ENCODE measurements at regions not wholly inside any gene's neighbourhood (a gene's known extent, or its start where the extent isn't known, plus 50 kb on each side); places are given as distances from the start of the nearest gene placed in this dataset.

- H3K27ac Mint-ChIP-seq (ENCODE audit: unreplicated experiment), result no peak overlapping the region
- H3K36me3 Mint-ChIP-seq (ENCODE audit: low read depth, unreplicated experiment), result no peaks in the 10 kb centered on the region
- peaks cover 3% of the 10 kb centered on the region for H3K27me3 Mint-ChIP-seq (ENCODE audit: unreplicated experiment)
- no peak for DNase-seq (ENCODE audit: low spot score)
- no peaks in the 10 kb centered on the region for H3K9me3 Mint-ChIP-seq (ENCODE audit: unreplicated experiment)
- TF ChIP-seq, protein P1, sequence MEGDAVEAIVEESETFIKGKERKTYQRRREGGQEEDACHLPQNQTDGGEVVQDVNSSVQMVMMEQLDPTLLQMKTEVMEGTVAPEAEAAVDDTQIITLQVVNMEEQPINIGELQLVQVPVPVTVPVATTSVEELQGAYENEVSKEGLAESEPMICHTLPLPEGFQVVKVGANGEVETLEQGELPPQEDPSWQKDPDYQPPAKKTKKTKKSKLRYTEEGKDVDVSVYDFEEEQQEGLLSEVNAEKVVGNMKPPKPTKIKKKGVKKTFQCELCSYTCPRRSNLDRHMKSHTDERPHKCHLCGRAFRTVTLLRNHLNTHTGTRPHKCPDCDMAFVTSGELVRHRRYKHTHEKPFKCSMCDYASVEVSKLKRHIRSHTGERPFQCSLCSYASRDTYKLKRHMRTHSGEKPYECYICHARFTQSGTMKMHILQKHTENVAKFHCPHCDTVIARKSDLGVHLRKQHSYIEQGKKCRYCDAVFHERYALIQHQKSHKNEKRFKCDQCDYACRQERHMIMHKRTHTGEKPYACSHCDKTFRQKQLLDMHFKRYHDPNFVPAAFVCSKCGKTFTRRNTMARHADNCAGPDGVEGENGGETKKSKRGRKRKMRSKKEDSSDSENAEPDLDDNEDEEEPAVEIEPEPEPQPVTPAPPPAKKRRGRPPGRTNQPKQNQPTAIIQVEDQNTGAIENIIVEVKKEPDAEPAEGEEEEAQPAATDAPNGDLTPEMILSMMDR (IDR thresholded peaks at IDR 0.05; ENCODE audit: unreplicated experiment), result no peak
- H3K4me1 Mint-ChIP-seq (ENCODE audit: unreplicated experiment), result no peaks in the 10 kb centered on the region
- no peak overlapping the region for H3K4me3 Mint-ChIP-seq (ENCODE audit: unreplicated experiment)
Observed at GRCh38 chr15:66963084-66963483, 102.3 kb upstream of the SMAD3 start.

DNA sequence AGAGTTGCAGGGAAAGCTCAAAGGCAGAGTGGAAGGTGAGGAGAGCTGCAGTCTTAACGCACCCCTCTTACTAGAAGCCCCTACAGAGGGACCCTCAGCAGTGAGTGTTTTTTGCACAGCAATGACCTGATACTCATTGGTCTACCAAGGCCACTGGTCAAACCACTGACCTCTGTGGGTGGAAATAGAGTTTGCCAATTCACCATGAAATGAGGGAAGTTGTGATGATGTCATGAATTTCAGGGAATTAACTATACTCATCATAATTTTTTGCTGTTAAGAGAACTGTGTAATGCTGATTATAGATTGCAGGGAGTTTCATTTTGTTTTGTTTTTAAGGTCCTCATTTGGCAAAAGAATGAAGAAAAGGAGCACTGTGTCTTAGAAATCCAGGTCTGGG, 101.7 kb upstream of the SMAD3 start:
- Mint-ChIP-seq H3K9me3 (ENCODE audit: unreplicated experiment) (no peaks in the 10 kb centered on the region), H3K4me3 (ENCODE audit: unreplicated experiment) (no peak overlapping the region), H3K27ac (ENCODE audit: unreplicated experiment) (no peak overlapping the region), H3K36me3 (ENCODE audit: low read depth, unreplicated experiment) (no peaks in the 10 kb centered on the region), H3K27me3 (ENCODE audit: unreplicated experiment) (no peaks in the 10 kb centered on the region), H3K4me1 (ENCODE audit: unreplicated experiment) (no peaks in the 10 kb centered on the region)
- TF ChIP-seq, protein P1 (IDR thresholded peaks at IDR 0.05; ENCODE audit: unreplicated experiment), result no peak
- no peak for DNase-seq (ENCODE audit: low spot score)

DNA sequence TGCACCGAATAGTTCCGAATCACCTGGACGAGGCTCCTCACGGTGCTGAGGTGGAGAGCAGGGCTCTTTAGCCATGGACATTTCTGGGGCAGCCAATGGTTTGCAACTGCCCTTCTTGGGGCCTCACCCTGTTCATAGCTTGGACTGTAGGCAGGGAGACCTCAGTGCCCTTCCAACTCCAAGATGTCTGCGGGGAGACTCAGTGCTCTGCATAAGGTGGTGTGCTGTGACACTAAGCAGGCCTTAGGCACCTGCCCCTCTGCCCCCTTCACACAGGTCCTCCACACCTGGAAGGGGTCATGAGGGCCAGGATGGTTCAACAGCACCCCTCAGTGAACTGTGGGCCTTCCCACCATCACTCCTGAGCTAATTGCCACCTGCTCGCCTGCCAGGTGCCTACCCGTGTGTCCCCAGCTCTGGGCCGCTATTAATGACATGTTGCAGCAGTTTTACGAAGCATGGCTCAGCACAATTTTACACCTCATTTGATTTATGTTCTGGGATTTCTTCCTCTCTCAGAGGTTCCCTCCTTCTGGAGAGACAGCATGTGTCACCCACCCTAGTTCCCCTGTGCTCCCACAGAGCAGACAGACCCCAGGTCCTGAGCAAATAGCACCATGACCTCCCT, 101.2 kb upstream of the SMAD3 start:
- no peaks in the 10 kb centered on the region for H3K4me1 Mint-ChIP-seq (ENCODE audit: unreplicated experiment)
- no peaks in the 10 kb centered on the region for H3K27me3 Mint-ChIP-seq (ENCODE audit: unreplicated experiment)
- DNase-seq (ENCODE audit: low spot score), result no peak
- H3K27ac Mint-ChIP-seq (ENCODE audit: unreplicated experiment), result no peak overlapping the region
- H3K36me3 Mint-ChIP-seq (ENCODE audit: low read depth, unreplicated experiment), result no peaks in the 10 kb centered on the region
- TF ChIP-seq, protein P1 (IDR thresholded peaks at IDR 0.05; ENCODE audit: unreplicated experiment), result no peak
- H3K9me3 Mint-ChIP-seq (ENCODE audit: unreplicated experiment), result no peaks in the 10 kb centered on the region
- no peak overlapping the region for H3K4me3 Mint-ChIP-seq (ENCODE audit: unreplicated experiment)

DNA sequence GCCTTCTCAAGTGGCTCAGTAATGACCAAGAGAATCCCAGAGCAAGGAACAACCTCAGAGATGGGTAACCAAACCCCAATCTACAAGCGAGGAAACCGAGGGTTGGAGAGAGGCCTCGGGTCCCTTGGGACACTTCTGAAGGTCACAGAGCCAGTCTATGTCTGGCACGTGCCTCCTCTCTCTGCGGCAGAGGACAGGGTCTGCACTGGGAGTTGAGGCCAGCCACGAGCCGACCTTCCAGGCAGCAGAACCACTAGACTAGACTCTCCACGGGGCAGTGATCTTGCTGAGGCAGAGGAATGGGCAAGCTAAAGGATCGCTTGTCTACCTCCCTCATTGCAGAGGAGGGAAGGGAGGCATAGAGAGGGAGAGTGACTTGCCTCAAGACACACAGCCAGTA, 100.6 kb upstream of the SMAD3 start:
- no peak overlapping the region for H3K27ac Mint-ChIP-seq (ENCODE audit: unreplicated experiment)
- peaks cover 3% of the 10 kb centered on the region for H3K4me1 Mint-ChIP-seq (ENCODE audit: unreplicated experiment)
- H3K9me3 Mint-ChIP-seq (ENCODE audit: unreplicated experiment), result no peaks in the 10 kb centered on the region
- H3K27me3 Mint-ChIP-seq (ENCODE audit: unreplicated experiment), result no peaks in the 10 kb centered on the region
- no peaks in the 10 kb centered on the region for H3K36me3 Mint-ChIP-seq (ENCODE audit: low read depth, unreplicated experiment)
- TF ChIP-seq, protein P1 (IDR thresholded peaks at IDR 0.05; ENCODE audit: unreplicated experiment), result no peak
- no peak overlapping the region for H3K4me3 Mint-ChIP-seq (ENCODE audit: unreplicated experiment)
- DNase-seq (ENCODE audit: low spot score), result no peak

DNA sequence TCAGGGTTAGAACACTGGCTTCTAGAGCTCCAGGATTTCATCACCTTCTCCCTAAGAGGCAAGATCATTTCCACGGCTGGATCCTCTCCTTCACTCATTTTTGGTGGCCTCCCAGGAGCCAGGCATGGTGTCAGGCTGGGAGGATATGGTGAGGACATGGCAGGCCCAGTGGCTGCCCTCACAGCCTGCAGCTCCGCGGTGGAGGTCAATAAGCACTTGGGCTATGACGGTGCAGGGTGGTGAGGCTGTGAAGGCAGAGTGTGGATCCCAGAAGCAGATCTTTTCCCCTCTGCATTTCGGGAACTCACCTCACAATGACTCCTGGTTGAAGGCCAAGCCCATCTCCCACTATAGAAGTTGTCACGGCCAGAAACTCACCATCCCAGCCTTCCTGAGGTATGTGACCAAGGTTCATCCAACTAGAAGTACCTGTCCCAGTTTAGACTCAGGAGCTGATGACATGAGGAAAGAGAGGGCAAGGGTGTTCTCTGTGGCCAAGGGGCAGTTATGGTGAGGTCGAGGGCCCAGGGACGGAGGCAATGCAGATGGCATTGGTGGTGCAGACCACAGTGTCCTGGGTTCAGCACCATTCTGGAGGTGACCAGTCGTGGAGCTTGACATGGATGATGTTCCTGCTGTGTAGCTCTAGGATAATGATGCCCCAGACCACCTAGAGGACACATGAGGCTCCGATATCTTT, 100.1 kb upstream of the SMAD3 start:
- DNase-seq (ENCODE audit: low spot score), result no peak
- H3K4me1 Mint-ChIP-seq (ENCODE audit: unreplicated experiment), result peaks cover 3% of the 10 kb centered on the region
- no peaks in the 10 kb centered on the region for H3K27me3 Mint-ChIP-seq (ENCODE audit: unreplicated experiment)
- H3K27ac Mint-ChIP-seq (ENCODE audit: unreplicated experiment), result no peak overlapping the region
- H3K4me3 Mint-ChIP-seq (ENCODE audit: unreplicated experiment), result no peak overlapping the region
- TF ChIP-seq, protein P1 (IDR thresholded peaks at IDR 0.05; ENCODE audit: unreplicated experiment), result no peak
- H3K36me3 Mint-ChIP-seq (ENCODE audit: low read depth, unreplicated experiment), result no peaks in the 10 kb centered on the region
- no peaks in the 10 kb centered on the region for H3K9me3 Mint-ChIP-seq (ENCODE audit: unreplicated experiment)

Data from endothelial cell (in vitro differentiated cells).